Upper lobe of right lung (tissue), 1 donor: ENCODE measurements at regions not wholly inside any gene's neighbourhood (a gene's known extent, or its start where the extent isn't known, plus 50 kb on each side); places are given as distances from the start of the nearest gene placed in this dataset.
"Not testable (repeated sequence)": the region's sequence is repeated elsewhere in the genome, so short reads cannot be mapped to it uniquely, and the experiment has no call there.

Experiments
- ATAC-seq: fragments of 200-7000 bp; cut with Tn5 transposase; one replicate; pipeline ENCODE4 v1.9.1; 2020; ENCODE audit warnings: mild to moderate bottlenecking, moderate library complexity
- DNase-seq: peaks from one replicate; pipeline ENCODE4 v3.0.0-alpha.2; 2020
- H3K27ac ChIP-seq: fragments of 200-600 bp; one replicate; pipeline ENCODE4 v1.8.0; 2022
- H3K27me3 ChIP-seq: fragments of 200-600 bp; one replicate; pipeline ENCODE4 v1.8.0; 2022; ENCODE audit warnings: mild to moderate bottlenecking
- H3K36me3 ChIP-seq: fragments of 200-600 bp; one replicate; pipeline ENCODE4 v1.8.0; 2022
- H3K4me1 ChIP-seq: fragments of 200-600 bp; one replicate; pipeline ENCODE4 v1.8.0; 2022
- H3K4me3 ChIP-seq: fragments of 200-600 bp; one replicate; pipeline ENCODE4 v1.8.0; 2022; ENCODE audit warnings: mild to moderate bottlenecking
- H3K9me3 ChIP-seq: fragments of 200-600 bp; one replicate; pipeline ENCODE4 v1.8.0; 2022
- CTCF ChIP-seq: fragments of 200-600 bp; IDR thresholded peaks from one replicate; pipeline ENCODE4 v1.8.0; 2022; ENCODE audit warnings: antibody characterized with exemption
- intact Hi-C: fragments of 100-400 bp; cut with DNase I; formaldehyde crosslinking; loops from one replicate; pipeline ENCODE4 v1.11.0; 2022
- donor health status: DM: no; HTN: yes; CAD: no; lungs with severe emphysema.

DNA sequence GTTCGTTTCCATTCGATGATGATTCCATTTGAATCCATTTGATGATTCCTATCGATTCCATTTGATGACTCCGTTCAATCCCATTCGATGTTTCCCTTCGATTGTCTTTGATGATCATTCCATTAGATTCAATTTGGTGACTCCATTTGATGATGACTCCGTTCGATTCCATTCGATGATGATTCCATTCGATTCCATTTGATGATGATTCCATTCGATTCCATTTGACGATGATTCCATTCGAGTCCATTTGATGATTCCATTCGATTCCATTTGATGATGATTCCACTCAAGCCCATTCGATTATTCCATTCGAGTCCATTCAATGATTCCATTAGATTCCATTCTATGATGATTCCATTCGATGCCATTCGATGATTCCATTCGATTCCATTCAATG is 2730.6 kb downstream of the RPIA start:
- H3K4me3 ChIP-seq, H3K27ac ChIP-seq, H3K27me3 ChIP-seq, intact Hi-C loops, ATAC-seq, H3K4me1 ChIP-seq, H3K36me3 ChIP-seq, DNase-seq: not testable (repeated sequence)
- H3K9me3 ChIP-seq = peaks cover 23% of the 10 kb centered on the region

GRCh38 chr2:91427148-91427547 is 2735.7 kb downstream of the RPIA start:
- ATAC-seq, H3K4me1 ChIP-seq, H3K9me3 ChIP-seq, intact Hi-C loops, H3K36me3 ChIP-seq, H3K27ac ChIP-seq, H3K4me3 ChIP-seq, DNase-seq, H3K27me3 ChIP-seq: not testable (repeated sequence)

GRCh38 chr2:91441932-91442245 is 2750.4 kb downstream of the RPIA start:
- H3K27ac ChIP-seq, ATAC-seq, H3K36me3 ChIP-seq, H3K9me3 ChIP-seq, intact Hi-C loops: not testable (repeated sequence)
- DNase-seq = peak; percentile 62
- H3K4me1 ChIP-seq = peaks cover 12% of the 10 kb centered on the region
- H3K27me3 ChIP-seq = peaks cover 40% of the 10 kb centered on the region
- peak overlapping the region; percentile 21 for H3K4me3 ChIP-seq

DNA sequence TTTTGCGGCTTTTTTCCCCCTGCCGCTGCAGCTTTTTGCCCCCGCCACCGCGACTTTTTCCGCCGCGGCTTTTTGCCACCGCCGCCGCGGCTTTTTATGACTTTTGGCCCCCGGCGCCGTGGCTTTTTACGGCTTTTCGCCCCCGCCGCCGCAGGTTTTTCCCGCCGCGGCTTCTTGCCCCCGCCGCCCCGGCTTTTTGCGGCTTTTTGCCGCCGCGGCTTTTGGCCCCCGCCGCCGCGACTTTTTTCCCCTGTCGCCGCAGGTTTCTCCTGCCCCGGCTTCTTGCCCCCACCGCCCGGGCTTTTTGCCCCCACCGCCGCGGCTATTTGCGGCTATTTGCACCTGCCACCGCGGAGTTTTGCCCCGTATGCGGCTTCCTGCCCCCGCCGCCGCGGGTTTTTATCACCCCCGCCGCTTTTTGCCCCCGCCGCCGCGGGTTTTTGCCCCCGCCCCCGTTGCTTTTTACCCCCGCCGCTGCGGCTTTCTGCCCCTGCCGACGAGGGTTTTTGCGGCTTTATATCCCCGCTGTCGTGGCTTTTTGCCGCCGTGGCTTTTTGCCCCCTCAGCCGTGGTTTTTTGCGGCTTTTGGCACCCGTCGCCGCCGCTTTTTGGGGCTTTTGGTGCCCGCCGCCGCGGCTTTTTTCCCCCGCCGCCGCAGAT is 2750.9 kb downstream of the RPIA start:
- H3K4me3 ChIP-seq = peak overlapping the region; percentile 21
- peaks cover 36% of the 10 kb centered on the region for H3K27me3 ChIP-seq
- no peaks in the 10 kb centered on the region for H3K9me3 ChIP-seq
- no peak for TF ChIP-seq CTCF
- H3K4me1 ChIP-seq = peaks cover 12% of the 10 kb centered on the region
- no peak for ATAC-seq
- peak; percentile 70 for DNase-seq
- no peaks in the 10 kb centered on the region for H3K36me3 ChIP-seq
- no peak overlapping the region for H3K27ac ChIP-seq
- intact Hi-C loops = no loop called here

GRCh38 chr2:91442906-91443729 is 2751.6 kb downstream of the RPIA start:
- DNase-seq (peak; percentile 66), ATAC-seq (peak; percentile 70)
- peak overlapping the region; percentile 21 for H3K4me3 ChIP-seq
- H3K36me3 ChIP-seq, intact Hi-C loops, H3K9me3 ChIP-seq, H3K27ac ChIP-seq: not testable (repeated sequence)
- peaks cover 36% of the 10 kb centered on the region for H3K27me3 ChIP-seq
- H3K4me1 ChIP-seq = peaks cover 12% of the 10 kb centered on the region

DNA sequence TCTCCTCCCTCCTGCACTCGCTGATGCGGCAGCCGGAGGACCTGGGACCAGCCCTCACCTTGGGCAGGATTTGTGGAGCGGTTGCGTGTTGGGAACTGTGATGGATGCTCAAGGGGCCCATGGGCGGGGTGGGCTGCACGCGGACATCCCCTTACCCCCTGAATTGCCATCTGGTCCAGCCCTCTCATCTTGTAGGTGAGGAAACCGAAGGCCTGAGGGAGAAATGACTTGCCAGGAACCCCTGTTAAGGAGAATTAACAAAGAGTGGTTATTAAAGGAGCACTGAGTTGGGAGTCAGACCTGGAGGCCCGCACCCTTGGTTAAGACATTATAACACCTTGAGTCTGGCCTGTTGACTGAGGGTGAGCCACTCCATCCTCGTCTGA is 2752.2 kb downstream of the RPIA start:
- H3K4me3 ChIP-seq, H3K9me3 ChIP-seq, H3K36me3 ChIP-seq, intact Hi-C loops, ATAC-seq, H3K27ac ChIP-seq: not testable (repeated sequence)
- DNase-seq = peak; percentile 51
- peaks cover 36% of the 10 kb centered on the region for H3K27me3 ChIP-seq
- peaks cover 12% of the 10 kb centered on the region for H3K4me1 ChIP-seq

DNA sequence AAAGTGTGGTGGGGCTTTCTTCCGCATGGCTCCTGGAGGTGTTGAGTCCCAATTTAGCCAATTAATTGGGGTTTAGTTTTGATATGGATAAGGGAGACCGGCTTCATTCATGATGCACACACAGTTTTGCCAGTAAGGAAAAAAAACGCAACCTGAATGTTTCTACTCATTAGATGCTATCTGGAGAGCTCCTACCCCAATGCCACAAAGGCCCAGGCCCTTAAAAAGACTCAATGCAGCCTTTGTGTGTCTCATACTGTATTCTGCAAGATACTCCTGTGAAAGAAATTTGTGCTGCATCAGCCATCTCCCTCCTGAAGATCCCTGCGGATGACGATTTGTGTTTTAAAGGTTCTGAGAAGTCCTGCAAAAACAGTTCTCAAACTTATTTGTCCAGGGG is 2754.2 kb downstream of the RPIA start:
- H3K4me3 ChIP-seq, H3K27ac ChIP-seq, intact Hi-C loops, ATAC-seq, H3K9me3 ChIP-seq, H3K36me3 ChIP-seq, DNase-seq: not testable (repeated sequence)
- H3K4me1 ChIP-seq = peaks cover 12% of the 10 kb centered on the region
- H3K27me3 ChIP-seq = peaks cover 23% of the 10 kb centered on the region

GRCh38 chr2:91446489-91446888 is 2755.0 kb downstream of the RPIA start:
- DNase-seq, H3K36me3 ChIP-seq, ATAC-seq, H3K4me3 ChIP-seq, intact Hi-C loops, H3K9me3 ChIP-seq, H3K27ac ChIP-seq: not testable (repeated sequence)
- Histone ChIP-seq H3K27me3 (peaks cover 23% of the 10 kb centered on the region), H3K4me1 (peaks cover 12% of the 10 kb centered on the region)

DNA sequence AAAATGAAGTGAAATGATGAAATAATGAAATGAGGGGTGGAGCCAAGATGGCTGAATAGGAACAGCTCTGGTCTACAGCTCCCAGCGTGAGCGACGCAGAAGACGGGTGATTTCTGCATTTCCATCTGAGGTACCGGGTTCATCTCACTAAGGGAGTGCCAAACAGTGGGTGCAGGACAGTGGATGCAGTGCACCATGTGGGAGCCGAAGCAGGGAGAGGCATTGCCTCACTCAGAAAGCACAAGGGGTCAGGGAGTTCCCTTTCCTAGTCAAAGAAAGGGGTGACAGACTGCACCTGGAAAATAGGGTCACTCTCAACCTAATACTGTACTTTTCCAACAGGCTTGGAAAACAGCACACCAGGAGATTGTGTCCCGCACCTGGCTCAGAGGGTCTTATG is 2755.4 kb downstream of the RPIA start:
- H3K9me3 ChIP-seq, H3K4me3 ChIP-seq, H3K27ac ChIP-seq, H3K36me3 ChIP-seq, ATAC-seq, intact Hi-C loops: not testable (repeated sequence)
- H3K4me1 ChIP-seq = peaks cover 10% of the 10 kb centered on the region
- peak; percentile 55 for DNase-seq
- H3K27me3 ChIP-seq = peaks cover 22% of the 10 kb centered on the region

GRCh38 chr2:91447508-91447907 is 2756.0 kb downstream of the RPIA start:
- H3K4me3 ChIP-seq, H3K27ac ChIP-seq, H3K36me3 ChIP-seq, ATAC-seq, H3K4me1 ChIP-seq, H3K9me3 ChIP-seq, intact Hi-C loops: not testable (repeated sequence)
- DNase-seq = peak; percentile 54
- H3K27me3 ChIP-seq = peaks cover 16% of the 10 kb centered on the region

GRCh38 chr2:91462292-91462691 is 2770.8 kb downstream of the RPIA start:
- H3K9me3 ChIP-seq, intact Hi-C loops, H3K4me1 ChIP-seq, H3K36me3 ChIP-seq, H3K4me3 ChIP-seq, H3K27me3 ChIP-seq, H3K27ac ChIP-seq, ATAC-seq: not testable (repeated sequence)
- DNase-seq = peak; percentile 58

DNA sequence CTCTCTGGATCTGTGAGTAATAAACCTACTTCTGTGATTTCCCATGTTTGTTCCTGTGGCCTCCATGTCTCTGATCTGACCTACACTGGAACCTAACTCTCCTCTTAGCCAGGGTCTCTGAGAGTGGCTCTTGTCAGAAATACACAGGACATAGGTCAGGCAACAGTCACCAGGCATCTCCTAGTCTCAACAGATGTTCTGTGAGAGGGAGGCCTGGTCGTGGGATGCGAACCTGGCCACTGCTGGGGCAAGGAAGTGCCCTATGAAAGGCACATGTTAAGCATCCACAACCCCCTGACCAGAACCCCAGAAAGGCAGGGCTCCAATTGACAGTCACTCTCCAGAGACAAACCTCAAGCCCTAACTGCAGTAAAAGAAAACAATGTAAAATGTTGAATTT is 2771.5 kb downstream of the RPIA start:
- H3K27ac ChIP-seq, H3K27me3 ChIP-seq, intact Hi-C loops, H3K4me3 ChIP-seq, ATAC-seq, H3K9me3 ChIP-seq, H3K4me1 ChIP-seq, H3K36me3 ChIP-seq: not testable (repeated sequence)
- DNase-seq = peak; percentile 59

- H3K4me3 ChIP-seq, H3K4me1 ChIP-seq, intact Hi-C loops, H3K27ac ChIP-seq, DNase-seq, H3K36me3 ChIP-seq, H3K27me3 ChIP-seq, ATAC-seq, H3K9me3 ChIP-seq: not testable (repeated sequence)
These were observed 2775.4 kb downstream of the RPIA start for GRCh38 chr2:91466780-91467363.
